ENCODE measurements at regions not wholly inside any gene's neighbourhood (a gene's known extent, or its start where the extent isn't known, plus 50 kb on each side); places are given as distances from the start of the nearest gene placed in this dataset.

DNA sequence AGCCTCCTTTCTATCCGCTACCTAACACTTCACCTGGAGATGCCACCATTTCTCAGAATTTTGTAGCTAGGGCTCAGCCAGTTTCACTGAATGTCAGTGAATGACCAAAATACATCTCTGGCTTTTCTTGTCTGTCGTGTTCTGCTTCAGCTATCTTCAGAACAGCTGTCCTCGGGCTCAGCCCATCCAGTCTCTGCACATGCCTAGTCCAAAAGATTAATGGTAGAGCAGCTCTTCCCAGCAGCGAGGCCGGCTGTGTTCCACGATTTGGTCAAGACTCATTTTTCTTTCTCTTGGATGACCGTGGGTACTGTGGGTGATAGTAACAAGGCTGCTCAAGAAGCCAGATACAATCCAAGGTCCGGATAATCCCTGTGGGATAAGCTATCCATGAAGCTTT lies 342.8 kb downstream of the GABRG2 start:
- H3K4me3 Mint-ChIP-seq: no peak overlapping the region
- no peaks in the 10 kb centered on the region for H3K9me3 Mint-ChIP-seq
- no peak overlapping the region for H4K5ac ChIP-seq (ENCODE audit: insufficient read length, low read depth, low read length)
- H2BK12ac ChIP-seq (ENCODE audit: insufficient read length, low read depth, low read length): no peak overlapping the region
- H3K27ac ChIP-seq (ENCODE audit: insufficient read length, low read depth, low read length): no peak overlapping the region
- H3K4me2 ChIP-seq (ENCODE audit: insufficient read depth, insufficient read length, low read length): no peak overlapping the region
- no peak for TF ChIP-seq CTCF (conservative IDR thresholded peaks at IDR 0.05)
- no peak overlapping the region for H2AFZ ChIP-seq (ENCODE audit: low read length)
- H4K8ac ChIP-seq (replicated peaks; ENCODE audit: insufficient read length, low read depth, low read length): no peak overlapping the region
- H3K23me2 ChIP-seq (ENCODE audit: insufficient read length, low read depth, low read length, poor library complexity, severe bottlenecking): no peaks in the 10 kb centered on the region
- H3K27me3 ChIP-seq (ENCODE audit: insufficient read depth, low read length): no peaks in the 10 kb centered on the region
- no peak overlapping the region for H2AK5ac ChIP-seq (ENCODE audit: insufficient read length, low read length)
- H3K9ac ChIP-seq (ENCODE audit: extremely low read depth, insufficient read length, low read length): no peak overlapping the region
- H3K27ac Mint-ChIP-seq: peak overlapping the region in 1 of 3 experiments; percentile 31; a peak in 1 of 7 replicates
- no peak overlapping the region for H2BK5ac ChIP-seq (ENCODE audit: insufficient read length, low read length)
- no peaks in the 10 kb centered on the region for H3K36me3 Mint-ChIP-seq (ENCODE audit: insufficient read depth in 1 of 3, low read depth in 3 of 3)
- no peak overlapping the region for H4K91ac ChIP-seq (ENCODE audit: insufficient read length, low read depth, low read length)
- no peak overlapping the region for H2BK20ac ChIP-seq (ENCODE audit: low read depth, low read length, poor library complexity, severe bottlenecking)
- H3K23ac ChIP-seq (ENCODE audit: insufficient read length, low read depth, low read length): no peak overlapping the region
- no peaks in the 10 kb centered on the region for H3K4me1 Mint-ChIP-seq
- no peak overlapping the region for H3K18ac ChIP-seq (ENCODE audit: insufficient read length, low read depth, low read length)
- no peak overlapping the region for H2BK120ac ChIP-seq (ENCODE audit: low read depth, low read length, poor library complexity, severe bottlenecking)
- no peak overlapping the region for H2BK15ac ChIP-seq (ENCODE audit: low read depth, low read length)
- no peak overlapping the region for H3T11ph ChIP-seq (ENCODE audit: low read length)
- H3K56ac ChIP-seq (ENCODE audit: insufficient read length, low read depth, low read length): no peak overlapping the region
- no peaks in the 10 kb centered on the region for H3K79me1 ChIP-seq (ENCODE audit: insufficient read depth, low read depth, low read length, poor library complexity, severe bottlenecking)
- no peaks in the 10 kb centered on the region for H3K27me3 Mint-ChIP-seq (ENCODE audit: low read depth)
- no CpG with 5 or more reads among the region's 8 CpGs for WGBS (ENCODE audit: extremely low coverage, insufficient read length, low lambda C conversion rate)
- no peak overlapping the region for H3K4ac ChIP-seq (ENCODE audit: low read depth, low read length)
- no peak overlapping the region for H3K14ac ChIP-seq (ENCODE audit: insufficient read depth, low read length)
- H3K79me2 ChIP-seq (ENCODE audit: insufficient read depth, low read length): no peaks in the 10 kb centered on the region
- H3K4me1 ChIP-seq (ENCODE audit: insufficient read depth, low read length): no peaks in the 10 kb centered on the region
- DNase-seq: no peak
- no peaks in the 10 kb centered on the region for H3K9me3 ChIP-seq (ENCODE audit: control insufficient read depth, low read depth, low read length)
- H4K20me1 ChIP-seq (ENCODE audit: control insufficient read depth, insufficient read depth, insufficient read length): no peaks in the 10 kb centered on the region
